SJCRH30 (cell line): ENCODE measurements at regions not wholly inside any gene's neighbourhood (a gene's known extent, or its start where the extent isn't known, plus 50 kb on each side); places are given as distances from the start of the nearest gene placed in this dataset.
"Not testable (repeated sequence)": the region's sequence is repeated elsewhere in the genome, so short reads cannot be mapped to it uniquely, and the experiment has no call there.

ENCODE experiments used
- DNase-seq, 2 experiments: peaks; one replicate each; pipeline ENCODE4 v3.0.0-alpha.2; 2015 to 2020
- H3K27ac ChIP-seq: fragments of 250-450 bp; sonication (Bioruptor Pico); 2 replicates; pipeline ENCODE4 v1.5.1; 2020; ENCODE audit warnings: mild to moderate bottlenecking, moderate library complexity
- H3K27me3 ChIP-seq: fragments of 250-450 bp; sonication (Bioruptor Pico); 2 replicates; pipeline ENCODE4 v1.5.1; 2020; ENCODE audit warnings: mild to moderate bottlenecking, moderate library complexity
- H3K36me3 ChIP-seq: fragments of 250-450 bp; sonication (Bioruptor Pico); 2 replicates; pipeline ENCODE4 v1.5.1; 2020; ENCODE audit warnings: mild to moderate bottlenecking, moderate library complexity
- H3K4me1 ChIP-seq: fragments of 250-450 bp; sonication (Bioruptor Pico); 2 replicates; pipeline ENCODE4 v1.5.1; 2020; ENCODE audit warnings: mild to moderate bottlenecking, moderate library complexity
- H3K4me3 ChIP-seq: fragments of 250-450 bp; sonication (Bioruptor Pico); 2 replicates; pipeline ENCODE4 v1.5.1; 2020; ENCODE audit warnings: mild to moderate bottlenecking, moderate library complexity
- H3K9me3 ChIP-seq: fragments of 250-450 bp; sonication (Bioruptor Pico); replicated peaks from 2 replicates; pipeline ENCODE4 v1.5.1; 2020; ENCODE audit warnings: mild to moderate bottlenecking, moderate library complexity

DNA sequence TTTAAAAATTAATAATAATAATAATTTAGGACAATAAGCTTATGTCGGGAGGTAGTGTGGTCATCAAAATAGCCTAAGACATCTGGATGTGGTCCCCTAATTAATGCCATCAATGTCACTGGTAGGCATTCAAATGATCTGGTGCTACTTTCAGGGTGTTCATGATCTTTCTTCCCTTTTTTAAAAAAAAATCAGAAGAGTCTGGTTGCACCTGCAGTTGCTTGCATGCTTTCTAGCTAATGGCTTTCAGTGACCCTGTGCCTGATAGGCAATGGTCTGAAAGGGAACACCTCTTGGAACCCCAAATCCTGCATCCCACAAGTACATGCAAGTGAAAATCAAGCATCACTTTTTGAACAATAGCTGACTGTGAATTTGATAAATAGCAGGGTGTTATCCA, 64.1 kb upstream of the KBTBD8 start:
- Histone ChIP-seq H3K4me3 (no peak overlapping the region), H3K27ac (no peak overlapping the region), H3K9me3 (no peaks in the 10 kb centered on the region), H3K4me1 (no peaks in the 10 kb centered on the region), H3K27me3 (no peaks in the 10 kb centered on the region), H3K36me3 (no peaks in the 10 kb centered on the region)
- DNase-seq: no peak

DNA sequence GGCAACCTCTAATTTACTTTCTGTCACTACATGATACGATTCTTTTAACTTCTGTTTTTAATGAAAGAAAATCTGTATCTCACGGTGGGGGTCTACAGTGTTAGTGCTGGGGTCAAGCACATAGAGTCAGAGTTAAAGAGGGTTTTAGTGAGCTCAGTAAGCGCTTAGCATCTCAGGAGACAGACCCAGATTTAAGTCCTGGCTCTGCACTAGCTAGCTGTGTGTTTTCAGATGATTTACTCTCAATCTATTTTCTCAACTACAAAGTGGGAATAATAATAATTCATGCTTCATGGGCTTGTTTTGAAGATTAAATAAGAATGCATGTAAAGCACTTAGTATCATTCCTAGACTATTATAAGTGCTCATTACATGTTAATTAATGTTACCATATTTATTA, 63.4 kb upstream of the KBTBD8 start:
- no peaks in the 10 kb centered on the region for H3K36me3 ChIP-seq
- H3K4me3 ChIP-seq: no peak overlapping the region
- H3K9me3 ChIP-seq: no peaks in the 10 kb centered on the region
- no peaks in the 10 kb centered on the region for H3K27me3 ChIP-seq
- H3K4me1 ChIP-seq: no peaks in the 10 kb centered on the region
- DNase-seq: no peak
- H3K27ac ChIP-seq: no peak overlapping the region

DNA sequence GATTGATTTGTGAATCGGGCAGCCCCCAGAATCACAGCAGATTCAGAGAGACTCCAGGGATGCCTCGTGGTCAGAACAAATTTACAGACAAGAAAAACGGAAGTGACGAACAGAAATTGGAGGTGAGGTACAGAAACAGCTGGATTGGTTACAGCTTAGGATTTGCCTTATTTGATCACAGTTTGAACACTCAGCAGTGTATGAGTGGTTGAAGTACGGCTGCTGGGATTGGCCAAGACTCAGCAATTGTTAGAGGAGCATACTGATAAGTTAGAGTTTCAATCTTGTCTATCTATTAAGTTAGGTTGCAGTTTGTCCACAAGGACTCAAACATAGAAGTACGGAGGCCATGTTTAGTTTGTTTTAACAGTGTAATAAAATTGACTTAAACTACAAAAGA, 61.1 kb upstream of the KBTBD8 start:
- H3K4me1 ChIP-seq, H3K9me3 ChIP-seq, H3K4me3 ChIP-seq, H3K27ac ChIP-seq, H3K36me3 ChIP-seq, H3K27me3 ChIP-seq: not testable (repeated sequence)
- peak; percentile 11 to 38 for DNase-seq

DNA sequence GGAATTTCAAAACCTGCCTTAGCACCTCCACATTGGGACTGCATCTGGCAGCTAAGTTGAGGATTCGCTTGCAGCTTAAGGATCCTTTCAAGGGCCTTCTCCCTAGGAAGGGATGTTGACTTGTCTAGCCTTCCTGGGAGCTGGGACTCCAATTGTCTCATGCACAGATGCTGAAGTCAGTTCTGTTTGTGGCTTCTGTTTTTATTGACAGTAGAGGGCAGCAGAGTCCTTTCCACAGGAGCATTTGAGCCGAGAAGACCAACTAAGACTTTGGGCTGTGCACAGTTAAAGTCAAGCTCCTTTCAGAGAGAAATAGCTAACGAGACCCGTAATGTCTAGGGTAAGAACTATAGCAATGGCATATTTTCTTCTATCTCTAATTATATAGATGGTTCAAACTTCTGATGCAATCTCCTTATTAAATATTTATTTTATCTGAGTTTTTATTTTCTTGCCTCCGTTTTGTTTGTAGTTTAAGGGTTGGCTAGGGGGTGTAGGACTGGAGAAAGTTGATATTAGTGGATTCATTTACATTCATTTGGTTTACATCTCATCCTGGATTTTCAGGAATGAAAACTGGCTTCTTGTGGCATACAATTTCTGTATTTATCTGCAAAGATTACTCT, 59.7 kb upstream of the KBTBD8 start:
- Histone ChIP-seq H3K27me3 (no peaks in the 10 kb centered on the region), H3K4me1 (no peaks in the 10 kb centered on the region), H3K4me3 (no peak overlapping the region), H3K9me3 (no peaks in the 10 kb centered on the region), H3K27ac (no peak overlapping the region), H3K36me3 (no peaks in the 10 kb centered on the region)
- peak; percentile 46 to 76 for DNase-seq

DNA sequence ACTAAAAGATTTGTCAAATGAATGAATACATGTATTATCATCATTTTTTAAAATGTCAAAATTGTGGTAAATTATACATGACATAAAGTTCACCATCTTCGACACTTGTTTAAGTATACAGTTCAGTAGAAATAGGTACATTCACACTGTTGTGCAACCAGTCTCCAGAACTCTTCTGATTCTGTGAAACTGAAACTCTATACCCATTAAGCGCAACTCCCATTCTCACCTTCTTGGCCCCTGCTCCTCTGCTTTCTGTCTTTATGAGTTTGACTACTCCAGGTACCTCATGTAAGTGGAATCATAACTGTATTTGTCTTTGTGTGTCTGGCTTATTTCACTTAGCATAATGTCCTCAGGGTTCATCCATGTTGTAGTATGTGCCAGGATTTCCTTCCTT, 50.1 kb upstream of the KBTBD8 start:
- Histone ChIP-seq H3K27ac (no peak overlapping the region), H3K36me3 (no peaks in the 10 kb centered on the region), H3K9me3 (no peaks in the 10 kb centered on the region), H3K27me3 (no peaks in the 10 kb centered on the region), H3K4me1 (no peaks in the 10 kb centered on the region), H3K4me3 (no peak overlapping the region)
- DNase-seq: no peak
